Vagina (tissue), 2 donors: ENCODE measurements at regions not wholly inside any gene's neighbourhood (a gene's known extent, or its start where the extent isn't known, plus 50 kb on each side); places are given as distances from the start of the nearest gene placed in this dataset.

Experiments used
- POLR2A ChIP-seq, 2 donors: fragments of 450-650 bp; IDR thresholded peaks; one replicate each; pipeline ENCODE4 v1.6.1; 2017; ENCODE audit warnings: antibody characterized with exemption in 2 of 2, mild to moderate bottlenecking in 2 of 2, moderate library complexity in 2 of 2
- POLR2AphosphoS5 ChIP-seq, 2 donors: sonication (generic); formaldehyde crosslinking; IDR thresholded peaks; one replicate each; pipeline ENCODE4 v1.9.0; 2017; ENCODE audit warnings: antibody characterized with exemption in 2 of 2, mild to moderate bottlenecking in 2 of 2, low read depth in 1 of 2; ENCODE audit not compliant: insufficient read depth in 1 of 2
- TF ChIP-seq, protein P1 (sequence below), 3 experiments: fragments of 450-650 bp in 2 of 3; fragments of 200-600 bp in 1 of 3; sonication (generic) in 1 of 3; IDR thresholded peaks; one replicate each; pipeline ENCODE4 v1.5.1; 2017 to 2019; ENCODE audit warnings: antibody characterized with exemption in 3 of 3, mild to moderate bottlenecking in 2 of 3, moderate library complexity in 2 of 3

DNA sequence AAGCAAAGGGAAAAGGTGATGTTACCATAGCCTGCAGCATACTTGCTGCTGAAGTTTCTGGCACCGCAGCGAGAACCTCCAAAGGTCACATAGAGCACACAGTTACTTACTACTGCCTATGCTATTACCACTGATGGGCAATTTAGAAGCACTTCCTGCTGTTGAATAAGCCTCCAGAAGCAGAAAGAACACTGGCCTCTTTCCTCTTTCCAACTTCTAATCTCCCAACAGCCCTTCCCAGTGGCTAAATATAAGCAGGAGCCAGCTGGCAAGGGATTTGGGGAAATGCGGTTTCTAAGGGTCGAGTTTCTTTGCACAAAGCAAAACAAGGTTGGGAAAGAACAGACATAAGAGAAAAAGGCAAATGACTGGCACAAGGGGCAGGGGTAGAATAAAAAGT lies 669.2 kb upstream of the ACO1 start:
- TF ChIP-seq, protein P1, sequence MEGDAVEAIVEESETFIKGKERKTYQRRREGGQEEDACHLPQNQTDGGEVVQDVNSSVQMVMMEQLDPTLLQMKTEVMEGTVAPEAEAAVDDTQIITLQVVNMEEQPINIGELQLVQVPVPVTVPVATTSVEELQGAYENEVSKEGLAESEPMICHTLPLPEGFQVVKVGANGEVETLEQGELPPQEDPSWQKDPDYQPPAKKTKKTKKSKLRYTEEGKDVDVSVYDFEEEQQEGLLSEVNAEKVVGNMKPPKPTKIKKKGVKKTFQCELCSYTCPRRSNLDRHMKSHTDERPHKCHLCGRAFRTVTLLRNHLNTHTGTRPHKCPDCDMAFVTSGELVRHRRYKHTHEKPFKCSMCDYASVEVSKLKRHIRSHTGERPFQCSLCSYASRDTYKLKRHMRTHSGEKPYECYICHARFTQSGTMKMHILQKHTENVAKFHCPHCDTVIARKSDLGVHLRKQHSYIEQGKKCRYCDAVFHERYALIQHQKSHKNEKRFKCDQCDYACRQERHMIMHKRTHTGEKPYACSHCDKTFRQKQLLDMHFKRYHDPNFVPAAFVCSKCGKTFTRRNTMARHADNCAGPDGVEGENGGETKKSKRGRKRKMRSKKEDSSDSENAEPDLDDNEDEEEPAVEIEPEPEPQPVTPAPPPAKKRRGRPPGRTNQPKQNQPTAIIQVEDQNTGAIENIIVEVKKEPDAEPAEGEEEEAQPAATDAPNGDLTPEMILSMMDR (IDR thresholded peaks at IDR 0.05), result no peak
- TF ChIP-seq POLR2A (IDR thresholded peaks at IDR 0.05) (no peak), POLR2AphosphoS5 (IDR thresholded peaks at IDR 0.05; ENCODE audit: insufficient read depth in 1 of 2, low read depth in 1 of 2) (no peak)
